IMR-90 (cell line): ENCODE measurements at regions not wholly inside any gene's neighbourhood (a gene's known extent, or its start where the extent isn't known, plus 50 kb on each side); places are given as distances from the start of the nearest gene placed in this dataset.

Experiments
- ATAC-seq: fragments of 200-7000 bp; cut with Tn5 transposase; 2 replicates; pipeline ENCODE4 v1.9.1; 2020; ENCODE audit warnings: low read depth, mild to moderate bottlenecking, moderate library complexity
- BruUV-seq: library from RNA; stranded (reverse); fragments of 400-500 nt; replicated peaks from 2 replicates; lab custom pipeline; 2021; lab: Mats Ljungman, UMichigan
- CTCF ChIA-PET: fragments of 300-600 bp; formaldehyde crosslinking; extraction: SDS; loops from one replicate; lab custom pipeline; 2021; ENCODE audit warnings: antibody characterized with exemption; lab: Yijun Ruan, JAX
- POLR2A ChIA-PET: fragments of 300-600 bp; sonication (Branson Sonifier 250); formaldehyde crosslinking; loops from one replicate; lab custom pipeline; 2022; ENCODE audit warnings: antibody characterized with exemption; ENCODE audit not compliant: unreplicated experiment; lab: Charles Lee
- DNase-seq: peaks from one replicate; pipeline ENCODE4 v3.0.0; 2013
- H2AFZ ChIP-seq: replicated peaks from 2 replicates; pipeline ENCODE3; 2013; ENCODE audit warnings: low read length, mild to moderate bottlenecking; ENCODE audit not compliant: poor library complexity
- H2AK5ac ChIP-seq: 2 replicates; pipeline ENCODE4 v1.6.1; 2013; ENCODE audit warnings: low read depth, low read length, inconsistent platforms
- H2AK9ac ChIP-seq: replicated peaks from 2 replicates; pipeline ENCODE3; 2013; ENCODE audit warnings: mild to moderate bottlenecking, low read depth, low read length, moderate library complexity; ENCODE audit not compliant: poor library complexity
- H2BK120ac ChIP-seq: 2 replicates; pipeline ENCODE4 v1.6.1; 2013; ENCODE audit warnings: low read depth, low read length, inconsistent platforms
- H2BK15ac ChIP-seq: 3 replicates; pipeline ENCODE4 v1.6.1; 2013; ENCODE audit warnings: low read depth, low read length, inconsistent platforms
- H2BK20ac ChIP-seq: 2 replicates; pipeline ENCODE4 v1.6.1; 2013; ENCODE audit warnings: low read depth, mild to moderate bottlenecking, inconsistent platforms, low read length, moderate library complexity
- H2BK5ac ChIP-seq: 2 replicates; pipeline ENCODE4 v1.6.1; 2013; ENCODE audit warnings: mild to moderate bottlenecking, low read depth, low read length, inconsistent platforms; ENCODE audit not compliant: poor library complexity, severe bottlenecking
- H3K14ac ChIP-seq: replicated peaks from 2 replicates; pipeline ENCODE4 v1.6.1; 2013; ENCODE audit warnings: low read depth, low read length, inconsistent platforms
- H3K18ac ChIP-seq: 2 replicates; pipeline ENCODE4 v1.6.1; 2013; ENCODE audit warnings: low read depth, low read length, control low read depth
- H3K23ac ChIP-seq: 2 replicates; pipeline ENCODE4 v1.6.1; 2013; ENCODE audit warnings: low read depth, low read length, inconsistent platforms
- H3K27ac ChIP-seq: 2 replicates; pipeline ENCODE4 v1.5.1; 2013; ENCODE audit warnings: mild to moderate bottlenecking, control low read depth, low read length; ENCODE audit not compliant: insufficient read depth
- H3K27me3 ChIP-seq: 2 replicates; pipeline ENCODE4 v1.6.1; 2013; ENCODE audit warnings: low read length; ENCODE audit not compliant: control insufficient read depth, insufficient read depth
- H3K36me3 ChIP-seq: 2 replicates; pipeline ENCODE4 v1.6.1; 2013; ENCODE audit warnings: low read length, mixed read lengths; ENCODE audit not compliant: control insufficient read depth, insufficient read depth
- H3K4ac ChIP-seq: 2 replicates; pipeline ENCODE4 v1.6.1; 2013; ENCODE audit warnings: low read depth, low read length, inconsistent platforms
- H3K4me1 ChIP-seq: 2 replicates; pipeline ENCODE4 v1.6.1; 2013; ENCODE audit warnings: low read length, mixed read lengths; ENCODE audit not compliant: control insufficient read depth, insufficient read depth
- H3K4me2 ChIP-seq: 2 replicates; pipeline ENCODE4 v1.6.1; 2013; ENCODE audit warnings: low read depth, mild to moderate bottlenecking, control low read depth, low read length, moderate library complexity
- H3K4me3 ChIP-seq: 2 replicates; pipeline ENCODE4 v1.5.1; 2013; ENCODE audit warnings: low read depth, mild to moderate bottlenecking, control low read depth, low read length, moderate library complexity; ENCODE audit not compliant: insufficient read depth
- H3K56ac ChIP-seq: 2 replicates; pipeline ENCODE4 v1.6.1; 2013; ENCODE audit warnings: low read length, inconsistent platforms; ENCODE audit not compliant: insufficient read depth; ENCODE audit errors: extremely low read depth
- H3K79me1 ChIP-seq, 2 experiments: 2 replicates each; pipeline ENCODE4 v1.6.1; 2013; ENCODE audit warnings: low read length in 2 of 2, inconsistent platforms in 1 of 2, low read depth in 1 of 2
- H3K9ac ChIP-seq: 2 replicates; pipeline ENCODE4 v1.6.1; 2013; ENCODE audit warnings: low read depth, low read length, control low read depth
- H3K9me1 ChIP-seq: 2 replicates; pipeline ENCODE4 v1.6.1; 2013; ENCODE audit warnings: low read length, inconsistent platforms; ENCODE audit not compliant: insufficient read depth
- H3K9me3 ChIP-seq: 2 replicates; pipeline ENCODE4 v1.6.1; 2013; ENCODE audit warnings: low read length; ENCODE audit not compliant: control insufficient read depth, insufficient read depth
- H4K20me1 ChIP-seq: 2 replicates; pipeline ENCODE4 v1.6.1; 2013; ENCODE audit warnings: low read length, inconsistent platforms; ENCODE audit not compliant: insufficient read depth
- H4K5ac ChIP-seq: 2 replicates; pipeline ENCODE4 v1.6.1; 2013; ENCODE audit warnings: mild to moderate bottlenecking, low read depth, low read length, control low read depth
- H4K8ac ChIP-seq, 2 experiments: 2 replicates each; pipeline ENCODE4 v1.6.1; 2013; ENCODE audit warnings: low read depth in 2 of 2, low read length in 2 of 2, control low read depth in 1 of 2, inconsistent platforms in 1 of 2
- H4K91ac ChIP-seq: 2 replicates; pipeline ENCODE4 v1.6.1; 2013; ENCODE audit warnings: low read depth, low read length, inconsistent platforms; ENCODE audit not compliant: insufficient read depth
- ELK1 ChIP-seq: fragments of 150-350 bp; IDR thresholded peaks from 2 replicates; pipeline ENCODE4 v1.6.1; 2016; ENCODE audit warnings: low read depth, mild to moderate bottlenecking, low read length, moderate library complexity, borderline replicate concordance
- MAFK ChIP-seq: IDR thresholded peaks from 2 replicates; pipeline ENCODE4 v1.6.1; 2012; ENCODE audit warnings: low read depth, low read length, improper control_type of control experiment
- MAZ ChIP-seq: IDR thresholded peaks from 2 replicates; pipeline ENCODE4 v1.6.1; 2012; ENCODE audit warnings: low read depth, mild to moderate bottlenecking, low read length, improper control_type of control experiment, moderate library complexity, borderline replicate concordance
- MXI1 ChIP-seq: IDR thresholded peaks from 2 replicates; pipeline ENCODE4 v1.6.1; 2012; ENCODE audit warnings: low read depth, mild to moderate bottlenecking, low read length, moderate library complexity, borderline replicate concordance
- WGBS, 2 experiments: methylation state at CpG; one replicate each; pipeline versions ENCODE4 v1.1.5 to v1.1.7; 2013; ENCODE audit warnings: missing lambda C conversion rate in 2 of 2; ENCODE audit not compliant: insufficient read length in 1 of 2; ENCODE audit errors: extremely low coverage in 2 of 2; 5-methylcytosine and 5-hydroxymethylcytosine counted together
- dilution Hi-C: fragments of 300-500 bp; cut with HindIII; formaldehyde crosslinking; loops from one replicate; pipeline ENCODE4 v1.14.3; 2018; ENCODE audit warnings: low sequenced_read_pairs; ENCODE audit not compliant: unreplicated experiment
- in situ Hi-C: fragments of 300-500 bp; cut with MboI; formaldehyde crosslinking; loops from 3 replicates; pipeline ENCODE4 v1.14.3; 2019; ENCODE audit warnings: low sequenced_read_pairs, inconsistent platforms, mixed read lengths
- intact Hi-C: fragments of 100-400 bp; cut with micrococcal nuclease; formaldehyde crosslinking; loops from 2 replicates; pipeline ENCODE4 v1.10.0; 2022

DNA sequence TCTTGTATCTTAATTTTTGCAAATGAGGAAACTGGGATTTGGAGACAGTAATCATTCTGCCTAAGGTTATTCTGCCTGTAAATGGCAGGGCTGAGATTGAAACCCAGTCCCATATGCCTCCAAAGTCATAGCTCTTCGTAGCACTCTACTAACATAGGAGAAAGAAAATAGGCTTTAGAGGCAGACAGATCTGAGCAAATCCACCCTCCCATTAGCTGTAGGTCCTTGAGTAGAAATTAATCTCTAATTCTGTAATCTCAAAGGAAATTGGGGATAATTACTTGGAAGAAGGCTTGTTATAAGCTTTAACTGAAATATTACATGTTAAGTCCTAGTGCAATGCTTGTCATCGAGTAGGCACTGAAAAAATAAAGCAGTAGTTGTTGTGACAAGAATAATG is 252.1 kb upstream of the PEX5L start:
- in situ Hi-C loops: no loop called here
- CTCF ChIA-PET: no interaction called here
- WGBS, 2 experiments: no CpG with 5 or more reads among the region's 2 CpGs

More for the DNA sequence above, 252.1 kb upstream of the PEX5L start:
- Histone ChIP-seq H2BK120ac (no peak overlapping the region), H3K27me3 (no peaks in the 10 kb centered on the region), H2AK5ac (no peak overlapping the region), H3K4me3 (no peak overlapping the region), H4K20me1 (no peaks in the 10 kb centered on the region), H3K9me3 (0 out of 2 replicates have a peak, but pooled peaks cover 2% of the 10 kb centered on the region), H2AK9ac (no peak overlapping the region), H4K8ac (no peak overlapping the region), H3K36me3 (no peaks in the 10 kb centered on the region), H3K4me2 (no peak overlapping the region), H3K4me1 (no peaks in the 10 kb centered on the region), H3K27ac (no peak overlapping the region), H2BK20ac (no peak overlapping the region), H3K9me1 (no peaks in the 10 kb centered on the region), H3K4ac (no peak overlapping the region), H3K56ac (no peak overlapping the region), H2BK15ac (no peak overlapping the region), H4K5ac (no peak overlapping the region), H2BK5ac (no peak overlapping the region), H3K23ac (no peak overlapping the region), H4K91ac (no peak overlapping the region), H2AFZ (no peak overlapping the region), H3K14ac (no peak overlapping the region), H3K79me1 (no peaks in the 10 kb centered on the region), H3K9ac (no peak overlapping the region), H3K18ac (no peak overlapping the region)
- DNase-seq (no peak), ATAC-seq (no peak)
- dilution Hi-C loops (no loop called here), intact Hi-C loops (no loop called here)
- TF ChIP-seq MAFK (no peak), MXI1 (no peak), ELK1 (no peak), MAZ (no peak)
- no TSS peak for BruUV-seq
- POLR2A ChIA-PET: no interaction called here
